Stimulated activated CD4-positive, alpha-beta T cell treated with anti-CD3 and anti-CD28 coated beads, Interleukin-2, amount 100 ng/mL, for 4 hours (primary cell): ENCODE measurements at regions not wholly inside any gene's neighbourhood (a gene's known extent, or its start where the extent isn't known, plus 50 kb on each side); places are given as distances from the start of the nearest gene placed in this dataset.
"Not testable (repeated sequence)": the region's sequence is repeated elsewhere in the genome, so short reads cannot be mapped to it uniquely, and the experiment has no call there.

Experiments used
- DNase-seq: peaks from one replicate; pipeline ENCODE4 v3.0.0-alpha.2; 2020; ENCODE audit warnings: low read depth

DNA sequence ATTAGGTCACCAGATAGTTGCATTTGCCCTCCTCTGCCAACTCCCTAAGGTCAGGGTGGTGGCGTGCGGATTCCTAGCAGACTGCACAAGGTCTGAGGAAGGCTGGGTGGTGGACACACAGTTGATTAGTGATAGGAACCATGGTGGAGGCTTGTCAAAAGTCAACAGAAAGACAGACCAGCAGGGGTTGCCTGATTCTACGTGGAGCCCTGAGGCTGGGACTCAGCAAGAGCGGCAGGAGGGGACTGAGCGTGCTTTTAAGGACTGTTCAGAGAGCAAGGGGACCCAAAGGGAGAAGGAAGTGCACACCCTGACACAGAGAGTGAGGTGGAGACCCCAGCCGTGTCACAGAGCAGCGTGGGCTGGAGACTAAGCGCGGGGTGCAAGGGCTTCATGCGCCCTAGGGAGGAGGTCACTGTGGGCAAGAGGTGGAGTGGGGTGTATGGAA lies 513.2 kb downstream of the RNF144A start:
- DNase-seq: no peak

DNA sequence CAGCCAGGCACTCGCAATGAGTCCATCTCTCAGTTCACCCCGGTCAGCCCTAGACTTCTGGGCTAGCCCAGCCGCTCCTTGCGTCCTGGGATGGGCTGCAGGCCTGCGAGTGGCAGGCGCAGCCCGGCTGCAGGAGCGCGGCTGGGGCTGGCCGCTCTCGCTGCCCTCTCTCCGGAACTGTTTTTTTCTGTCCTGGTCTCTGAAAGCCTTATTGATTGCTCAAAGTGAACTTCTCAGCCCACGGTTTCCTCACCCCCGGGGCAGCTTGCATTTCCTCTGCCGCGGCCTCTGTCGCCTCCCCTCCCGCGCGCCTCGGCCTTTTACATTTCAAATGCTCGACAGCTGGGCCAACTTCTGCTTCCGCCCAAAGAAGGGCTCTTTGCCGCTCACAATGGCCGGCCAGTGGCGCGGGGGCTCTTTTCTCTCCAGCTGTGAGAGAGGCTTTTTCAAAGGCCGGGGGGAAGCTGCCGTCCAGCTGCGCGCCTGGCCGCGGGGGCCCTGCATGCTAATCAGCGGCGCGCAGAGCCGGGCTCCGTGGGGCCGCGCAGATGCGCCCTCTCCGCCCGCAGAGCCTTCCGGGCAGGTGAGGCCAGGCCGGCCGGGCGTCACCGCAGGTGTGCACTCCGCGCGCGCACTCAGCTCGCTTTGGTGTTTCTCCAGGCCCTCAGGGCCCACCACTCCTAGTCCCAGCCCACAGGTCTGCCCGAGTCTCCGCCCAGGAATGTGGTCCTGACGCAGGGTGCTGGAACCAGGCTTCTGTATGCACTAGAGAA lies 513.8 kb downstream of the RNF144A start:
- DNase-seq: no peak

DNA sequence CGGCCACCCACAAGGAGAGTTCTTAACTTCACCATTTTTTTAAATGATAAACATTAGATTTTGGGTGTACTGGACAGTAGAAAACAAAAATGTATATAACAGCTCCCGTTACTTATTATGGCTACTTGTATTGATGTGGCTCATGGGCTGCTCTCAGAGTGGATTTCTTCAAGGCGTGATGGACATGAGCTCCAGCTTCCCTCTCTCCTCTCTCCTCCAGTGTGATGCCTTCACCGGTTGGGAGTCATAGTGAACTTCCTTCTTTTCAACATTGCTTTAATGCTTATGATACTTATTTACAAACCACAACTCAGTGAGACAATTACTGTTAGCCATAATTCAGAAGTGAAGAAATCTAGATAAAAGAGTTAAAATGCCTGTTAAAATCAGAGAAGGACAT lies 515.2 kb downstream of the RNF144A start:
- no peak for DNase-seq

DNA sequence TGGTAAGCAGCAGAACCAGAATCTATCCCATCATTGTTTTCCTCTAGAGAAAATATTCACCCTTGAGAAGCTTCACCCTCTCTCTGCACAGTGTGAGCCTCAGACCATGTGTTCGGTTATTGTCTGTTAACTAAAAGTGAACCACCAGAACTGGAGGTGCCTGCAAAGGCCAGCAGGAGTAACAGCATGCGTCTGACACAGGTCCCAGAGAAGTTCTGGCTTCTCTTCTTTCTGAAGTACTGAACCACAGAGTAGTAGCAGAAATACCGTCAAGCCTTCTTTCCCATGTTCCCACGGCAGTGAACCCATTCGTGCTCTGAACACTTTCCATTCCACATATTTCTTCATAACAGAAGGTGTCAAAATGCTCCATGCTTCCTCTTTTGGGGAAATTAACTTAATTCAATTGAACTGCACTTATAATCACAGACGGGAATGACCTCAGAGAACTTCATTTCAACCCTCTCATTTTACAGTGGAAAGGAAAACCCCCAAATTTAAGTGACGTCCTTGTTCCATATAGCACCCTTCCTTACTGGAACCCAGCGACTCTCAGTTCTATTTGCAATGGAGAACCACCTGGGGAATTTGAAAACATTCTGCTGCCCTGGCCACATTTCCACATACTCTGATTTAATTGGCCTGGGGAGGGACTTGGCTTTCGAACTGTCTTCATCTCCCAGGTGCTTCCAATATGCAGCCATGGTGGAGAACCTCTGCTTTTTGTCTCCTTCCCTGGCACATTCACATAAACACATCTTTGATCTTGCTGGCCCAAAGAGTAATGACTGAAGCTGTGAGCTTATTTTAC lies 519.1 kb downstream of the RNF144A start:
- DNase-seq: no peak

DNA sequence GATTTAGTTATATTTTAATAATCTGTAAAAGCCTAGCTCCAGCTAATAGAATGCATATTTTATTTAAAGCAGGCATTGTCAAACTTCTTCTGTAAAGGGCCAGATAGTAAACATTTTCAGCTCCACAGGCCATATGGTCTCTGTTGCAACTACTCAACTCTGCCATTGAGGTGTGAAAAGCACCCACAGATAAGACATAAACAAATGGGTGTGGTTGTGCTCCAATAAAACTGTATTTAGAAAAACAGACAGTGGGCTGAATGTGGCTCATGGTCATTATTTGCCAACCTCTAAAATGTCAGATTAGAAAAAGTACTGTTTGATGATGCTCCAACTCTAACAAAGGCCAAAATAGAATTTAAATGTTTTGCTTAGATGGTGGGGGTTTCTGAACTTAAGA lies 519.9 kb downstream of the RNF144A start:
- DNase-seq: no peak

DNA sequence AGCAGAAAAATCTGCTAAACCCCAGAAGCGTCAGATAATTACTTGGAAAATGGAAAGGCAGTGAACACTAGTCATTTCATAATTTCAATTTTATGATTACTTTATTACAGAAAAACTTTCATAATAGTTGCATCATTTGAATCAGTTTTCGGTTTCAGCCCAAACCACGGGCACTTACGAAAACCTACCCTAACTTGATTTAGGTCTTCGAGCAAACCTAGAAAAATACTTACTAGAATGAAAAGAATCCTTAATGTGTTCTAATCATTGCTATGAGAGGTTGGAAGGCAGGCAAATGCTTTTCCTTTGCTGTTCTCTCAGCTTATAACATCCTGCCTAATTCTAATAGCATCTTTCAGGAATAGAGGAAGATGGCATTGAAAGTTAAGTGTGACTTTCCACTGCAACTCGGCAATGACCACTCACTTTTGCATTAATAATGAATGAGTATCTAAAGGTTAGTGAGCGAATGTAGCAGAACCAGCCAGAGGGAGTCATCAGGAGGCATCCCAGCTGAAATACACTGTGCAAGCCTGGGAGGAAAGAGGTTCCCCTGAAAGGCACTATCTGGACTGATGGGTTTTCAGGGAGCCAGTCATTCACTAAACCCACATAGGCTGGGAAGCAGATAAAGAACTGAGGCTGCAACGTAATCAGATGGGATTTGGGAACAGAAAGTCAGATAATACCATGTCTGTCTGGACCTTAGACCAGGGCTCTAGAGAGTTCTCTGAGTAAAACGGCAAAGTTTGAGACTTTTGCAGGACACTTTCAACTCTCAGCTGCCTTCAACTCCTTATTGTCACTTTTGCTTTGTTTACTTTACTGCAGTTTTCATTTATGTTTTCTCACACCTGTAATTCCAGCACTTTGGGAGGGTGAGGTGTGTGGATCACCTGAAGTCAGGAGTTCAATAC lies 520.8 kb downstream of the RNF144A start:
- no peak for DNase-seq

DNA sequence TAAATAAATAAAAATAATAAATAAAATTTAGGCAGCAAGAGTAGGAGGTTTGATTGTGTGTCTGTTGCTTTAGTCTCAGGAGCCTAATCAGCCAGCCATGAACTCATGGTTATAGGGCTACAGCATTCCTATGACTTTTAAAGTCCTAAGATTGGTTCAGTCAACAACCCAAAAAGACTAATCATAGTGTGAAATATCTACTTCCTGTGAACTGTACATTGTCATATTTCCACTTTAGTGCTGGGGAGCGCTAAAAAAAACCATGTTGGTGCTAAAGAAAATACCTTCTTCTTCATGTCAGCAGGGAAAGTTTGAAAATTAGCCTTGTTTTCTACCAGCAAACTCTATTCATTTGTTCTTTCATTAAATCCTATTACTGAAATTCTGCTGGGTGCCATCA lies 521.6 kb downstream of the RNF144A start:
- no peak for DNase-seq

DNA sequence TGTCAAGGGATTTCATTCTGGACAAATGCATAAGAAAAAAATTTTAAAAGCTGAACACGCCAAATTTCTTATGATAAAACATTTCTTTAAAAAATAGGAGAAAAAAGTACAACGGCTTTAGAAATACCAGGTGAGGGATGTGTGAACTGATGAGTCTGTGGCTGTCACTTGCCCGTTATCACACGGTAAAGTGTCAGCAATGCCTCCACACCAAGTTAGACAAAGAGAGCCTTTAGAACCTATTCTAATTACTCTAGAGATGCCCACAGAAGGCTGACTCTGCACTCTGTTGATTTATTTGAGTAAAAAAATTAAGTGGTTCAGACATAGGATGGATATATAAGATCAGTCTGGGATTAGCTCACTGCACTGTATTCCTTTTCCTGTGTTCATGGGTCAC lies 523.8 kb downstream of the RNF144A start:
- DNase-seq: no peak

DNA sequence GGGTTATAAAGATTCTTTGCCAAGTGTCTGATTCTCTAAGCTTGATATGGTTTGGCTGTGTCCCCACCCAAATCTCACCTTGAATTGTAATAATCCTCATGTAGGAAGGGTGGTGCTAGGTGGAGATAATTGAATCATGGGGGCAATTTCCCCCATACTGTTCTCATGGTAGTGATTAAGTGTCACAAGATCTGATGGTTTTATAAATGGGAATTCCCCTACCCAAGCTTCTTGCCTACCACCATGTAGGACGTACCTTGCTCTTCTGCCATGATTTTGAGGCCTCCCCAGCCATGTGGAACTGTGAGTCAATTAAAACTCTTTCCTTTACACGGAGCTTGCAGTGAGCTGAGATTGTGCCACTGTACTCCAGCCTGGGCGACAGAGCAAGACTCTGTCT lies 524.6 kb downstream of the RNF144A start:
- not testable (repeated sequence) for DNase-seq

DNA sequence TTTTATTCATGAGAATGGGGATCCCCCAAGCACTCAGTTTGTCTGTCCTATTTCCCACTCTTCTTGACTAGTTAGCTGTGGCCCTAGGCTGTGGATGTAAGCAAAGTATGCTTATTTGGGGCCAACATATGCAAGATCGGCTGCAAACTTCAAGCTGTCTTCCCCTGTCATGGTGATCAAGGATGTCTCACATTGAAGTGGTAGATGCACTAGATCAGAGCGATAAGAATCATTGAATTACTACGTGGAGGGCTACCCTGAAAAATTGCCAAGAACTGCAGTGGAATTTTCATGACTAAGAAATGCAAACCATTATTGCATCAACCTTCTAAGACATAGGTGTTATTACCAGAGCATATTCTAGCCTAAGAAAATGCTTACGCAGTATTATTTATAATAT lies 527.4 kb downstream of the RNF144A start:
- DNase-seq: no peak

DNA sequence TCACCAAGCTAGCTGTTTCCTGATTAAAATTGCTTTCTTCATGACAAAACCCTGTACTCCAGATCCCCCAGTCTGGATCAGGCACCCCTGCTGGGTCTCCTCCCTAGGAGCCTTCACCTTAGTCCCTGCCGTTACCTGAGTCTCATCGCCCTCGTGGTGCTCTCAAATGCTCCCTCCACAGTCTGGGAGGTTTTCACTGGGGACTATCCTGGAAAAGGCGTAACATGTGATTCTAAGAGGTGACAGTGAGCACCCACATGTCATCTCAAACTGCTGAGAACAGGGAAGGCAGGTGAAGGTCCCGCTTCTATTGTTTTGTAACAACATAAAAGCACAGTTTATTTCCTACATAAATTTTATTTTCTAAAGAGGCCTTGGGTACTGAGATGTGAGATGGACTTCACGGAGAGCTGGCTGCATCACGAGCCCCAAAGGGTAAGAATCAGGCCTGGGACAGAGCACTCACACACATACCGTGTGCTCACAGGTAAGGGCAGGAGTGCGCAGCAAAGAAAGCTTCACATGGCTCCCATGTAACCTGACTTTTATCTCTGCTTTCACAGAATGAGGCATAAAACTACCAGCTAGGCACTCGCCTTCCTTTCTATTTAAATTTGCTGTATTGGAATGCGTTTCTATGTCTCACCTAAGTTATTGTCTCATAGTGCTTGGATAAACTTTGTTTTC lies 531.5 kb downstream of the RNF144A start:
- DNase-seq: no peak

DNA sequence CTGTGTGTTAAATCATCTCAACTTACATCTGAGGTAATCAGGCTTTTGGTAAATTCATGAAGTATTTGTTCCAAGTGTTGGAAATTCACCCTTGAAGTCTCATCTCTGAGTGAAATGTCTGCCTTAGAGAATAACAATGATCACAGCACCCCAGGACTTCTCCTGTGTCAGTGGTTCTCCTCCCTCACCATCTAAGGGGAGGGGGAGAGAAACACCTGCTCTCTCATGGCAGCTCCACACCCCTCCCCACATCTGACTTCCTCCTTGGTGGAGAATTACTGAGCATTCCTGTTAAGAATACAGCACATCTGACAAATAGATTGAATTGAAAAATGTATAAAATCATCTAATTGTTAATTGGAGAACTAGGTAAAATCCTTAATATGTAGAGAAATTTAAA lies 532.1 kb downstream of the RNF144A start:
- no peak for DNase-seq

DNA sequence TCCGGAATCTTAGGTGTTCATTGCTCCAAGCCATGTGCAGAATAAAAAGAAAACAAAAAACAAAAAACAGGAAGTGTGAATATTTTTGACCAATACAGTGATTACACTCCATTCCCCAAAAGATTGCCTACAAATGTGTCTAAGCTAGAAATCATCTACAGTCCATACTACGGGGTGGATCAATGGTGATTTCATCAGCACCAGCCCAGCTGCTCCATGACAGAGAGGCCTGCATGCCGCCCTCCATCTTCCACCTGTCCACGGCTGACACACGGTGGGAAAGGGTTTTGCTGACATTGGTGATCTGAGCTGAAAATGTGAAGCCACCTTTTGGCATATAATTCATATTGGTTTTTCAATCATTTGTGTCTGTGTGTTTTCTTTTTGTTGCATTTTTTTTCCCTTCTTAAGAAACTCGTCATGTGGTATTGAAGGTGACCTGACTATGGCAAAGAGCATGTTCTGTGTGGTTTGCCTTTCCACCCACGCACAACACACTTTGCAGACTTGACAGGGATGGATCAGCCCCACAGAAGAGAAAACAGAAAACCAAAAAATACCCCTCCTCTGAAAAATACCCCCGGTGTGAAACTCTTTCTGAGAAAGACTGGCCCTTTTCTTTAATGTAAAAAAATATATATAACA lies 533.1 kb downstream of the RNF144A start:
- DNase-seq: peak; percentile 47

DNA sequence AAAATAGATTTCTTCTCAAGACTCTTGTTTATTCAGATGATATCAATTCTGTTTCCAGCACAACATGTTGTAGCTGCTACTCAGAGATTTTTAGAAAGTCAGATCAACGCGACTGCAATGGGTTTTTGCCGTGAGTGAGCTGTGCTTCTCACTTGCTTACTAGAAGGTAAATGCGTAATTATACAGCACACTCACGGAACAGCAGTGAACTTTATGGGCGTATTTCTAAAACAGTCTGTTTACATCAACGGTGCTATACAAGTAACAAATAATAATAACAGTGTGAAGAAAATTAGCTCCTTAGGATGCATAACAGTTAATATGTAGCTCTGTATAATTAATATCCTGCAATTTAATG lies 533.6 kb downstream of the RNF144A start:
- DNase-seq: no peak

DNA sequence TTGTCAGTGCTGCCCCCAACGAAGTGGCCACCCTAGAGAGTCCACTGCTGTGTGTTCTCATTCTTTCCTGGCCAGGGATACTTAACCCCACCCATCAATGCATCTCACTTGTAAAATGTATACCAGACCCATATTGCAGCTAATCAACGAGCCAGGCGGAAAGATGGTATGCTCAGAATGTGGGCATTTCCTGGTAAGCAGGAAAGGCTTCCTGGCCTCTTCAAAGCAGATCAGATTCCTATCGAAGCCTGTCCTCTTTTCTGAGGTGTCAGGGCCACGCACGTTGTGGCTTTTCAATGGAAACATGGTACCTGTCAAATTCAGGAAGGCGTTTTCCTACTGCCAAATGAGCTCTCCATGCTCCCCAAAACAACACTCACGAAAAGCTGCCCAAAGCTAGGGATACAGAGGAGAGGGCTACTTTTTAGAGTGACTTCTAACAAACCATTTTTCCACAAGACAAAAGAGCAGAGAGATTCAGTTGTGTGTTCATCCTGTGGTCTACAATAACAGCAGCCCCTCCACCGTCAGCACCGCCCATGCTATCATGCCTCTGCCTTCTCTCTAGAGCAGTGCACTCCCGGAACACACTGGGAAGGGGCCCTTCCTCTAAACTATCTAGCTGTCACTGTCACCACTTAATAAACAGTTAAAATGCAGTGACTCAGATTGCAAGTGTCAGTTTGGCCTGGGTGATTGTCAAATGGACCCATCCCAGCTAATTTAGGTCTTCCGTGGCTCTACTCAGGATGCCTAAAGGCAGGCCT lies 535.1 kb downstream of the RNF144A start:
- DNase-seq: no peak

DNA sequence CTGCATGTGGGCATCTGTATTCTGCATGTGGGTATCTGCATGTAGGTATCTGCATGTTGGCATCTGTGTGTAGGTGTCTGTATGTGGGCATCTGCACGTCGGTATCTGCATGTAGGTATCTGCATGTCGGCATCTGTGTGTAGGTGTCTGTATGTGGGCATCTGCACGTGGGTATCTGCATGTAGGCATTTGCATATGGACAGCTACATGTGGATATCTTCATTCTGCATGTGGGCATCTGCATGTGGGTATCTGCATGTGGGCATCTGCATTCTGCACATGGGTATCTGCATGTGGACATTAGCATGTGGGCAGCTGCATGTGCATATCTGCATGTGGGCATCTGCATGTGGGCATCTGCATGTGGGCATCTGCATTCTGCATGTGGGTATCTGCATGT lies 537.4 kb downstream of the RNF144A start:
- DNase-seq: no peak

DNA sequence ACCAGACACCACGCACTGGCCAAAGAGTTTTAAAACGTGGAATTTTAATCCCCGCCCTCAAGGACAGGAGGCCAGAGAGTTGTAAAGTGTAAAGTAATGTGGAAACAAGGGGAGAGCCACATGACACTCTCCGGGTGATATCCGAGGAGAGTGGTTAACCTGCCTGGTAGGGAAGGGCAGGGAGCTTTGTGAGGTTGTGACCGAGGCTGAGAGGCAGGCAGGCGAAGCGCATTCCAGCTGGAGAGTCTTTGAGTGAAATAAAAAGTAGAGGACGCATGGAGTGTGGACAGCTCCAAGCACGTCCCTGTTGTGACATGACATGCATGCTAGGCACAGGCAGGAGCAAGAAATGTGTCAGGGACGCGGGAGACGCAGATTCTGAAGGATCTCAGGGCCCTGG lies 539.5 kb downstream of the RNF144A start:
- DNase-seq: no peak

DNA sequence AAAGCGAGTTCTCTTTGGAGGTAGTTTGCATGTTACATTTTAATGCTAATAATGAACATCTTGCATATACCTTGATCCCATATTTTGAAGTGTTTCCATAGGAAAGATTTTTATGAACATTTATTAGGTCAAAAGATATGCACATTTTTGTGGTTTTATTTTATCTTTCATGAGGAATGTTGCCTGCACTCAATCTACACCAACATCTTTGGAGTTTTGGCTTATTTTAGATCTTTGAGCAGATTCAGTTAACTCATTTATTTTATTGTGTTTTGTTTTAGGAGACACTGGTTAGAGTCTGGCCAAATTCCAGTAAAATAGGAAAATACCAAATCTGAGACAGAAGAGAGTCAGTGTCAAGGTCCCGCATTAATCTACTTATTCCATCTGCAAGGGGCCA lies 540.9 kb downstream of the RNF144A start:
- no peak for DNase-seq

DNA sequence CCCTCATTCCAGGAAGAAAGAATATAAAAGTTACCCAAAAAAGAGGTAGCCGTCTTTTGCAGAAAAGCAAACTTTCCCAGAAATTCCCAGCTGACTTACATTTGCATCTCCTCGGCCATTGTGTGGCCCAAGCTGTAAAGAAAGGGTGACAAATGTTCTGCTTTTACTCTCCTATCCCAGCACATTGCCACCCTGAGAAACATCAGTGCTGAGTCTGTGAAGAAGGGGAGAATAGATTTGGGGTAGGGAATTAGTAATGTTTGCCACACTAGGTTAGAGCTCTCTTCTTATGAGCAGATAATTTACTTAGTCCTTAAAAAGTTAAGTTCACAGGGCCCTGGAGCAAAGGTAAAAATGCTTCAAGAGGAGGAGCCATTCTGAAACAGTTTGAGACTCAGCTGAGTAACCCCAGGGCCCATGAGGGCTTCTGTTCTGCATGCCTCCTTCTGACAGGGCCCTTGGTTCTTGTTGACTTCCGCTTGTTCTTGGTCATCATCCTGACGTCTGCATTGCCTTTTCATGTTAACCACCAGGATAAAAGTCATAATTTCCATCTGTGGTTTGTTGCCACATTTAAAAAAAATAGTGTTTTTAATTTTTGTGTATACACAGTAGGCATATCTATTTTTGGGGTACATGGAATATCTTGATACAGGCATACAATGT lies 550.7 kb downstream of the RNF144A start:
- DNase-seq: no peak

DNA sequence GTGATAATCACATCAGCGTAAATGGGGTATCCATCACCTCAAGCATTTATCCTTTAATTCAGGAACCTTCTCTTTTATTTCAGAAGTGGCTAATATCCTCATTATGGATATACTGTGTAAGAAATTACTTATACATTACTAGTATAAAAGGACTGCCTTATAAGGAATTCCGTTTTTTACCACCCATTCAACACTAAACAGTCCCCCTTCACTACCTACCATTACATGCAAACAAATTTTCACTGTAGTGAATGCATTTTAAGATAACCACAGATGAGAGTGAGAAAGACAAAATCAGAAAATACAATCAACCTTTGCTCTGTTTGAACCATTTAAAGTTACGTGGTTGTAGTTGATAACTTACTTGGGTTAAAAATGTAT lies 551.2 kb downstream of the RNF144A start:
- no peak for DNase-seq
